ENCODE measurements at regions not wholly inside any gene's neighbourhood (a gene's known extent, or its start where the extent isn't known, plus 50 kb on each side); places are given as distances from the start of the nearest gene placed in this dataset.

DNA sequence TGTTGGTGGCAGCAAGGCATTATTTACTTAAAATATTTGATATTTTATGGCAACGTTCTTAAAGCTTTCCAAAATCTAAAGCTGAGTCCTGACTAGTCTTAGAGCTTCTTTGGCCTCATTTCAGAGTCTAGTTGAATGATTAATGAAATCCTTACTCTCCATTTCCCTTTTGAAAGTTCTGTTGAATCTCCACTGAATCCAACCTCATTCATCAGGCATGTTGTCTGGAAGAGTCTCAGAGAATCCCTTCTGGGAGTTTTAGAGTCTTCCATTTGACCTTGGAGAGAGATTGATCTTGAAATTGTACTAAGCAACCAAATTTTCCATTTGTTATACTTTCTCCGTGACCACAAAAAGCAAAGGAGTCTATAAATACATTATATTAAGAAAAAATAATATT, 198.5 kb upstream of the TMEM196 start:
- TF ChIP-seq CTCF (IDR thresholded peaks at IDR 0.05; ENCODE audit: extremely low read depth in 1 of 2, insufficient read depth in 1 of 2, low read depth in 1 of 2, low read length in 2 of 2), result no peak
- TF ChIP-seq FOS (IDR thresholded peaks at IDR 0.05; ENCODE audit: borderline replicate concordance, insufficient read depth, low read length), result no peak
- TF ChIP-seq, protein P1, sequence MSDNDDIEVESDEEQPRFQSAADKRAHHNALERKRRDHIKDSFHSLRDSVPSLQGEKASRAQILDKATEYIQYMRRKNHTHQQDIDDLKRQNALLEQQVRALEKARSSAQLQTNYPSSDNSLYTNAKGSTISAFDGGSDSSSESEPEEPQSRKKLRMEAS (IDR thresholded peaks at IDR 0.05; ENCODE audit: insufficient read depth, insufficient read length), result no peak
- TF ChIP-seq POLR2A (IDR thresholded peaks at IDR 0.05; ENCODE audit: low read depth, low read length), result no peak
- TF ChIP-seq GATA2 (IDR thresholded peaks at IDR 0.05; ENCODE audit: insufficient read depth, insufficient read length, low read depth, low read length), result no peak
- TF ChIP-seq MYC (IDR thresholded peaks at IDR 0.05; ENCODE audit: low read depth, low read length), result no peak
- no peak for TF ChIP-seq POLR2AphosphoS5 (IDR thresholded peaks at IDR 0.05; ENCODE audit: insufficient read depth, low read depth, low read length)
- TF ChIP-seq JUN (IDR thresholded peaks at IDR 0.05; ENCODE audit: borderline replicate concordance, insufficient read depth, insufficient read length, low read depth), result no peak
- TF ChIP-seq EZH2 (IDR thresholded peaks at IDR 0.05; ENCODE audit: borderline replicate concordance, low read depth, low read length, severe bottlenecking), result no peak
- Histone ChIP-seq H3K36me3 (ENCODE audit: control insufficient read depth in 2 of 2, extremely low read depth in 1 of 2, insufficient read depth in 2 of 2, low read length in 2 of 2) (no peaks in the 10 kb centered on the region), H3K27me3 (ENCODE audit: control insufficient read depth in 2 of 2, insufficient read depth in 2 of 2, low read length in 2 of 2) (no peaks in the 10 kb centered on the region), H3K4me3 (replicated peaks in 1 of 3; ENCODE audit: insufficient read depth in 1 of 3, low read depth in 1 of 3, low read length in 3 of 3) (no peak overlapping the region), H4K20me1 (replicated peaks; ENCODE audit: control insufficient read depth, extremely low read depth, insufficient read depth, low read length) (no peaks in the 10 kb centered on the region), H3K9me3 (replicated peaks; ENCODE audit: control insufficient read depth, insufficient read depth, low read length) (no peaks in the 10 kb centered on the region), H3K79me2 (ENCODE audit: control insufficient read depth, insufficient read depth, low read length) (no peaks in the 10 kb centered on the region), H3K9me1 (replicated peaks; ENCODE audit: control insufficient read depth, extremely low read depth, insufficient read depth, low read length) (no peaks in the 10 kb centered on the region), H3K4me2 (ENCODE audit: insufficient read depth, low read length) (no peak overlapping the region), H3K9ac (replicated peaks; ENCODE audit: extremely low read depth, insufficient read depth, low read length) (no peak overlapping the region), H2AFZ (ENCODE audit: low read depth, low read length) (no peak overlapping the region), H3K27ac (ENCODE audit: insufficient read depth, low read depth, low read length) (no peak overlapping the region), H3K4me1 (ENCODE audit: control insufficient read depth, extremely low read depth, insufficient read depth, low read length) (peaks cover 15% of the 10 kb centered on the region)
- CTCF ChIA-PET, result interaction anchor here (0.8 kb wide), 1 partner anchor 339 kb away, joined by 3 read pairs; no protein-coding TSS in a partner anchor
- intact Hi-C loops (cut with micrococcal nuclease) (loop anchor here (5.0 kb wide), 2 partner anchors 55 to 335 kb away; no protein-coding TSS in a partner anchor), dilution Hi-C loops (cut with MboI; ENCODE audit: extremely low pct_ligation_motif_present, low sequenced_read_pairs) (no loop called here)
- no peak for DNase-seq (ENCODE audit: low read depth, low spot score)
- BruUV-seq (replicated peaks), result no TSS peak
- POLR2A ChIA-PET, result no interaction called here
- FAIRE-seq, result no peak
